ENCODE measurements at regions not wholly inside any gene's neighbourhood (a gene's known extent, or its start where the extent isn't known, plus 50 kb on each side); places are given as distances from the start of the nearest gene placed in this dataset.

DNA sequence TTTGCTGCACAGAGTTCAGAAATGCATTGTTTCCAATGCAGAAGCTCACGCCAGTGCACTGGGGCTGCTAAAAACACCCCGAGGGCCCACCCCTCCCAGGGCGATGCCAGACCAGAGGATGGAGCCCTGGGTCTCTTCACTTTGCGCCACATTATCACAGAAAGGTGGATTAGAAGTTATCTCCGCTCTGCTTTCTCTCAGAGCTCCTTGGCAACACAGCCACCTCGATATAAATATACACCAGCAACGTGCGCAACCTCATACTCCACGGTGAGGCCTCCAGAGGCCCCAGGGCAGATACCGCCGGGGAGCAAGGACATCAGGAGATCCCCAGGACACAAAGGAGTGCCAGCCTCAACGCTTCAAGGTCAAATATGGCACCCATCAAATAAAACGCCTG, 121.0 kb upstream of the TBX20 start:
- TF ChIP-seq, protein P1, sequence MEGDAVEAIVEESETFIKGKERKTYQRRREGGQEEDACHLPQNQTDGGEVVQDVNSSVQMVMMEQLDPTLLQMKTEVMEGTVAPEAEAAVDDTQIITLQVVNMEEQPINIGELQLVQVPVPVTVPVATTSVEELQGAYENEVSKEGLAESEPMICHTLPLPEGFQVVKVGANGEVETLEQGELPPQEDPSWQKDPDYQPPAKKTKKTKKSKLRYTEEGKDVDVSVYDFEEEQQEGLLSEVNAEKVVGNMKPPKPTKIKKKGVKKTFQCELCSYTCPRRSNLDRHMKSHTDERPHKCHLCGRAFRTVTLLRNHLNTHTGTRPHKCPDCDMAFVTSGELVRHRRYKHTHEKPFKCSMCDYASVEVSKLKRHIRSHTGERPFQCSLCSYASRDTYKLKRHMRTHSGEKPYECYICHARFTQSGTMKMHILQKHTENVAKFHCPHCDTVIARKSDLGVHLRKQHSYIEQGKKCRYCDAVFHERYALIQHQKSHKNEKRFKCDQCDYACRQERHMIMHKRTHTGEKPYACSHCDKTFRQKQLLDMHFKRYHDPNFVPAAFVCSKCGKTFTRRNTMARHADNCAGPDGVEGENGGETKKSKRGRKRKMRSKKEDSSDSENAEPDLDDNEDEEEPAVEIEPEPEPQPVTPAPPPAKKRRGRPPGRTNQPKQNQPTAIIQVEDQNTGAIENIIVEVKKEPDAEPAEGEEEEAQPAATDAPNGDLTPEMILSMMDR (conservative IDR thresholded peaks at IDR 0.05; ENCODE audit: low read depth, low read length), result no peak
- no peak for DNase-seq (ENCODE audit: low read depth)

DNA sequence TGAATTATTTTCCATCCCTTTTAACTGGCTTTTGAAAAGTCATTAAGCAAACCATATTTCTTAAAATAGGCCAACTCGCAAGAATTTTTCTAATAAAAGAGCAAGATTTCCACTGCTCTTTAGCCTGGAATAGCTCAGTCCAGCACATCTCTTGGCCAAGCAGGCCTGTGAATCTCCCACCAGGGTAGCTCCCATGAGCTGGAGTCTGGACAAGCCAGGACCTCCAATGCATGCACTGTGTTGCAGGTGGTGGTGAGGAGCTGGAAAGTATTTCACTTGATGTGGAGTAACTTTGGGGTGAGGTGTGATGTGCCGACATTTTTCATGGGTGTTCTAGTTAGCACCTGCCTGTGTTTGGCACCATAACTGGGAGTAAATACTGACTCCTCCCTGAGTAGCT, 117.3 kb upstream of the TBX20 start:
- TF ChIP-seq, protein P1 (conservative IDR thresholded peaks at IDR 0.05; ENCODE audit: low read depth, low read length), result no peak
- no peak for DNase-seq (ENCODE audit: low read depth)
- H3K4me3 ChIP-seq (ENCODE audit: low read depth, low read length), result no peak overlapping the region

More for the DNA sequence above, 121.0 kb upstream of the TBX20 start:
- no peak overlapping the region for H3K4me3 ChIP-seq (ENCODE audit: low read depth, low read length)

DNA sequence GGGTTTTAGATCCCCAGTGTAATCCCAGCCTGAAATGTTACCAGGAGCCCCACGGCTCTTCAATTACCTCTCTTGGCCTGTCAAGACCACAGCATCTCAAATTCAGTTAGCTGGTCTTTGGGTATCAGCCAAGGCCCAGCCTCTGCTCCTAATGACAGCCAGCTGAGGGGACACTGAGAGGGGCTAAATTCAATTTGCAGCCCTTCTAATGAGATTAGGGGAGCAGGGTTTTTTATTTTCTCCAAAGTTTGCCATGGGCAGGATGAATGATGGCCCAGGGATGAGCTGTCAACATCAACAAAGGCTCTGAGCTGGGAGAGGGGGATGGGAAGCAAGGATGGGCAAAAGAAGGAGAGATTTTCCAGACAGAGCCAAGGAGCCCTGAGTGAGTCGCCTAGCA, 116.8 kb upstream of the TBX20 start:
- H3K4me3 ChIP-seq (ENCODE audit: low read depth, low read length), result no peak overlapping the region
- TF ChIP-seq, protein P1 (conservative IDR thresholded peaks at IDR 0.05; ENCODE audit: low read depth, low read length), result no peak
- DNase-seq (ENCODE audit: low read depth), result no peak

GRCh38 chr7:35366167-35367155, 112.6 kb upstream of the TBX20 start:
- no peak overlapping the region for H3K4me3 ChIP-seq (ENCODE audit: low read depth, low read length)
- DNase-seq (ENCODE audit: low read depth), result no peak
- TF ChIP-seq, protein P1 (conservative IDR thresholded peaks at IDR 0.05; ENCODE audit: low read depth, low read length), result no peak

GRCh38 chr7:35365523-35365922, 111.6 kb upstream of the TBX20 start:
- TF ChIP-seq, protein P1 (conservative IDR thresholded peaks at IDR 0.05; ENCODE audit: low read depth, low read length), result no peak
- H3K4me3 ChIP-seq (ENCODE audit: low read depth, low read length), result no peak overlapping the region
- no peak for DNase-seq (ENCODE audit: low read depth)

DNA sequence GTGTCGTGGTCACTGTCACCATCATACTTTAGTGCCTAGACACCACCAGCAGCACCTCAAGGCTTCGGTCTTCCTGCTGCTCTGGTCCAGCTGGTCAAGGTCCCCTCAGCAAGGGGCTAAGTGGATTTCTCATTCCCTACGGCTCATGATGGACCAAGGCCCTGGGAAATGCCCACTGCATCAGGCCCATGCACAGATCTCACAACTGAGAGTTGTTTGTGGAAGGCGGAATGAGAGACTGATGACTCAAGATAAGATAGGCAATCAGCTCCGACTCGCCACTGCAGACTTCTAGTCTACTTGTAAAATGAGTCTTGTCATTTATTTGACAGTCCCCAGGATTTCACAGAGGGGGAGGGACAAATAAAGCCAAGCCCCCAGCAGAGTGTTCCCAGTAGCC, 108.4 kb upstream of the TBX20 start:
- no peak overlapping the region for H3K4me3 ChIP-seq (ENCODE audit: low read depth, low read length)
- TF ChIP-seq, protein P1 (conservative IDR thresholded peaks at IDR 0.05; ENCODE audit: low read depth, low read length), result no peak
- no peak for DNase-seq (ENCODE audit: low read depth)

DNA sequence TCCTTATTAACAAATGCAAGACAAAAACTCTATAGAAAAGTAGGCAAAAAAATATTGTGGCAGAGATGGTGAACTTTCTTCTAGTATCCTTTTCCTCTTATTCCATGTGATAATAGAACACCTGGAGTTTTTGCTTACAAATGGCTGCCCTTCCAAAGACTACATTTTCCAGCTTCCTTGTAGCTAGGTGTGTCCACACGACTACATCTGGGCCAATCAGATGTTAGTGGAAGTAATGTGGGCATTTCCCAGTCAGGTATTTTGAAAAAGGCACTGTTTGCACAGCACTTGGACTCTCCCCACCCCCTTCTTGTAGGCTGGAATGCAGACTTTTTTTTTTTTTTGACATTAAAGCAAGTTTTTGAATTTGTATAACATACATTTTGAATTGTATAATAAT, 105.5 kb upstream of the TBX20 start:
- TF ChIP-seq, protein P1 (conservative IDR thresholded peaks at IDR 0.05; ENCODE audit: low read depth, low read length), result no peak
- DNase-seq (ENCODE audit: low read depth), result no peak
- no peak overlapping the region for H3K4me3 ChIP-seq (ENCODE audit: low read depth, low read length)
